Erythroblast (primary cell): ENCODE measurements at regions not wholly inside any gene's neighbourhood (a gene's known extent, or its start where the extent isn't known, plus 50 kb on each side); places are given as distances from the start of the nearest gene placed in this dataset.

ENCODE experiments used
- GATA1 ChIP-seq: IDR thresholded peaks from 2 replicates; pipeline ENCODE4 v1.6.1; 2011; ENCODE audit warnings: low read depth, mild to moderate bottlenecking, control low read depth, low read length, moderate library complexity
- POLR2A ChIP-seq: IDR thresholded peaks from 2 replicates; pipeline ENCODE4 v1.6.1; 2011; ENCODE audit warnings: mild to moderate bottlenecking, low read length

DNA sequence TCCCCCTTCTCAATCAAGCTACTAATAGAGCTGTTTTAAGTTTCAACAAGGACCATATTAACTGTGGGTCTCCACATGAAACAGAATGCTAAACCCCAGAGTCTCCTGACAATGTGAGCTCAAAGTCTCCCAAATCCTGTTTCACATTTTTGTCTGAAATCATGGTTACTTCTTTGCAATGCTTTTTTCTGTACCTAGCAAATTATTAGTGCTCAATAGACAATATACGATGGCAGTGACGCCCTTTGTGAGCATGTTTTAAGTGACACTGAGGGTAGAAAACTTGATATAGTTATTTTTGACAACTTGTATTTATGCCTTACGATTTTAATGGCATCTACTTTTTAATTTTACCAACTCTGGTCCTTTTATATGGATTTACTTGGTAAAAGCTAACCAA is 85.4 kb upstream of the SOX5 start:
- TF ChIP-seq POLR2A (no peak), GATA1 (no peak)
